Ectodermal cell (in vitro differentiated cells): ENCODE measurements at regions not wholly inside any gene's neighbourhood (a gene's known extent, or its start where the extent isn't known, plus 50 kb on each side); places are given as distances from the start of the nearest gene placed in this dataset.

ENCODE experiments used
- H3K27ac ChIP-seq: 2 replicates; pipeline ENCODE4 v1.7.0; 2013; ENCODE audit warnings: mild to moderate bottlenecking, low read depth, low read length; ENCODE audit not compliant: insufficient read depth, poor library complexity, severe bottlenecking
- H3K27me3 ChIP-seq: 2 replicates; pipeline ENCODE4 v1.7.0; 2013; ENCODE audit warnings: mild to moderate bottlenecking, low read length; ENCODE audit not compliant: insufficient read depth, control insufficient read depth, poor library complexity, severe bottlenecking
- H3K36me3 ChIP-seq: one replicate; pipeline ENCODE4 v1.7.0; 2013; ENCODE audit warnings: low read length; ENCODE audit not compliant: control insufficient read depth, insufficient read depth
- H3K4me1 ChIP-seq: one replicate; pipeline ENCODE4 v1.7.0; 2013; ENCODE audit warnings: low read length; ENCODE audit not compliant: control insufficient read depth, insufficient read depth
- H3K4me3 ChIP-seq: 2 replicates; pipeline ENCODE4 v1.7.0; 2013; ENCODE audit warnings: low read depth, low read length, control low read depth; ENCODE audit not compliant: insufficient read depth
- H3K9me3 ChIP-seq: 2 replicates; pipeline ENCODE4 v1.7.0; 2013; ENCODE audit warnings: mild to moderate bottlenecking, low read length, moderate library complexity; ENCODE audit not compliant: control insufficient read depth
- WGBS, 2 experiments: methylation state at CpG; one replicate each; pipeline ENCODE4 v1.1.7; 2013; ENCODE audit warnings: missing lambda C conversion rate in 2 of 2; 5-methylcytosine and 5-hydroxymethylcytosine counted together

- no peaks in the 10 kb centered on the region for H3K36me3 ChIP-seq
Observed at GRCh38 chr1:184141361-184141880, 89.9 kb downstream of the TSEN15 start.

DNA sequence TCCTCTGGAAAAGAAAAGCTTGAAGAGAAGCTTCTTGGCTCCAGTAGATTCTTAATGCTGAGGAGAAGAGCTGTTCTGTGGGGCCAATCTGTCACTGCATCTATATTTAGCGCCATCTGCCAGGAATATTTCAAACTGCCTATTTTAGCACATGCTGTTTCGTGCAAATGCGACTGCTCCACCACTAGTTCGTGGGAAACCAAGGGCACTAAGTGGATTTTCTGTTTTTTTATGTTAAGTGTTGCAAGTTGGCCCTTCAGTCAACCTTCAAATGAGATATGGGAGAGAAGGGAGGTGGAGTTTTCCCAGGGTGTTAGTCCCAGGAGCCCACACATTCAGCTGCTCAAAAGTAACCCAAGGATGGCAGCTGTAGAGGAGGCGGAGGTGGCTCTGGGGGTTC, 91.9 kb downstream of the TSEN15 start:
- H3K27ac ChIP-seq, result no peak overlapping the region
- WGBS, 2 experiments, result 86 to 88% methylated on average over 5 of the region's 5 CpGs

More at GRCh38 chr1:184141361-184141880, 89.9 kb downstream of the TSEN15 start:
- 95 to 97% methylated on average over 6 of the region's 6 CpGs for WGBS, 2 experiments
- H3K27ac ChIP-seq, result no peak overlapping the region
- no peaks in the 10 kb centered on the region for H3K4me1 ChIP-seq
- no peak overlapping the region for H3K4me3 ChIP-seq
- H3K9me3 ChIP-seq, result no peaks in the 10 kb centered on the region
- no peaks in the 10 kb centered on the region for H3K27me3 ChIP-seq

GRCh38 chr1:184145083-184145482, 93.6 kb downstream of the TSEN15 start:
- Histone ChIP-seq H3K27me3 (no peaks in the 10 kb centered on the region), H3K4me3 (no peak overlapping the region), H3K36me3 (no peaks in the 10 kb centered on the region), H3K4me1 (no peaks in the 10 kb centered on the region), H3K9me3 (no peaks in the 10 kb centered on the region), H3K27ac (no peak overlapping the region)
- WGBS, 2 experiments, result 95 to 97% methylated on average over 5 of the region's 5 CpGs

More for the DNA sequence above, 91.9 kb downstream of the TSEN15 start:
- Histone ChIP-seq H3K9me3 (no peaks in the 10 kb centered on the region), H3K4me1 (no peaks in the 10 kb centered on the region), H3K36me3 (no peaks in the 10 kb centered on the region), H3K4me3 (no peak overlapping the region), H3K27me3 (no peaks in the 10 kb centered on the region)

GRCh38 chr1:184146202-184146601, 94.7 kb downstream of the TSEN15 start:
- Histone ChIP-seq H3K27ac (no peak overlapping the region), H3K4me1 (no peaks in the 10 kb centered on the region), H3K36me3 (no peaks in the 10 kb centered on the region), H3K4me3 (no peak overlapping the region), H3K9me3 (no peaks in the 10 kb centered on the region), H3K27me3 (no peaks in the 10 kb centered on the region)
- 93 to 97% methylated on average over 4 of the region's 4 CpGs for WGBS, 2 experiments

GRCh38 chr1:184150776-184151531, 99.4 kb downstream of the TSEN15 start:
- no peak overlapping the region for H3K27ac ChIP-seq
- no peaks in the 10 kb centered on the region for H3K27me3 ChIP-seq
- peaks cover 3% of the 10 kb centered on the region for H3K4me1 ChIP-seq
- WGBS, 2 experiments, result 92 to 94% methylated on average over 9 of the region's 9 CpGs
- H3K4me3 ChIP-seq, result no peak overlapping the region
- no peaks in the 10 kb centered on the region for H3K9me3 ChIP-seq
- H3K36me3 ChIP-seq, result no peaks in the 10 kb centered on the region

DNA sequence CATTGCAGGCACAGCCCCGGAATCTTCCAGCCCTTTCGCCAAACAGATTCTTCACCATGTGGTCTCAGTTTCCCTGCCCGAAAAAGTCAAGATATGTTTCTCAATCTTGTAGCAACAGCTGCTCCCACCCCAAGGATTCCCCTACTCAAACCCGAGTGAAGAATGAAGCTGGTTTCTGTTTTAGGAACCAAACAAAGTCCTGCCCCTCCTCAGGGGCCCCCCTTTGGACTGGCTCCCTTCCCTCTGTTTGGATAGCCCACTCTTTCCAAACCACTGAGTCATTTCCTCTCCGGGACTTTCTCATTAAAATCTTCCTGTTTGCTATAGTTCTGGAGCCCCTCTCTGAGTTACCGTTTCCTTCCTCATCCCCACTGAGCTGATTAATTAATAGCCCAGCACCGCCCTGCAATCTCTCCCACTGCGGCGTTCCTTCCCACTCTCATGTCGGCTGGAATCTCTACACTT, 100.9 kb downstream of the TSEN15 start:
- Histone ChIP-seq H3K27ac (no peak overlapping the region), H3K4me3 (no peak overlapping the region), H3K36me3 (no peaks in the 10 kb centered on the region), H3K4me1 (peaks cover 7% of the 10 kb centered on the region), H3K27me3 (no peaks in the 10 kb centered on the region), H3K9me3 (no peaks in the 10 kb centered on the region)
- WGBS, 2 experiments, result 84 to 88% methylated on average over 10 of the region's 10 CpGs

DNA sequence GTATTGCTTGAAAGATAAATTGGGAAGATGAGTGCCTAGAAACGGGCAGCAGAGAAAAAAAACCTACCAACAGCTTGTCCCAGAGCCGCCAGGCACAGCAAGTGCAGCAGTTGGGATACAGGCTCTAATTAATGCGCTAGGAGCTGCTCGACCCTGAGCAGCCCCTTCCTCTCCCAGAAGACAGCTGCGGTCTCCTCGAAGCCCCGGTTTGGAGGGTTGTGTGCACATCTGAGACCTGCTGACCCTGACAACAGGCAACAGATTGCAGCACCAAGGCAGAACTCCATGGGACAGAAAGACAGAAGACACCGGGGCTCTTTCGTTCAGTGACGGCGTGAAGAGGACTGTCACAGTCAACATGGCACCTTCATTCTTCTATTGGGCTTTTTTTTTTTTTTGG, 101.4 kb downstream of the TSEN15 start:
- H3K27me3 ChIP-seq, result no peaks in the 10 kb centered on the region
- H3K27ac ChIP-seq, result no peak overlapping the region
- WGBS, 2 experiments, result 84 to 89% methylated on average over 11 of the region's 11 CpGs
- peaks cover 7% of the 10 kb centered on the region for H3K4me1 ChIP-seq
- H3K9me3 ChIP-seq, result no peaks in the 10 kb centered on the region
- H3K4me3 ChIP-seq, result no peak overlapping the region
- no peaks in the 10 kb centered on the region for H3K36me3 ChIP-seq

- no peak overlapping the region for H3K4me3 ChIP-seq
- WGBS, 2 experiments, result 76 to 77% methylated on average over 4 of the region's 4 CpGs
- H3K4me1 ChIP-seq, result peaks cover 7% of the 10 kb centered on the region
- no peaks in the 10 kb centered on the region for H3K27me3 ChIP-seq
- H3K36me3 ChIP-seq, result no peaks in the 10 kb centered on the region
- H3K27ac ChIP-seq, result no peak overlapping the region
- H3K9me3 ChIP-seq, result no peaks in the 10 kb centered on the region
Observed at GRCh38 chr1:184153731-184154130, 102.2 kb downstream of the TSEN15 start.

- no peaks in the 10 kb centered on the region for H3K36me3 ChIP-seq
- WGBS, 2 experiments, result 56 to 58% methylated on average over 5 of the region's 5 CpGs
- no peak overlapping the region for H3K4me3 ChIP-seq
- H3K27me3 ChIP-seq, result no peaks in the 10 kb centered on the region
- peaks cover 7% of the 10 kb centered on the region for H3K4me1 ChIP-seq
- no peaks in the 10 kb centered on the region for H3K9me3 ChIP-seq
- no peak overlapping the region for H3K27ac ChIP-seq
Observed at GRCh38 chr1:184156521-184157393, 105.2 kb downstream of the TSEN15 start.

DNA sequence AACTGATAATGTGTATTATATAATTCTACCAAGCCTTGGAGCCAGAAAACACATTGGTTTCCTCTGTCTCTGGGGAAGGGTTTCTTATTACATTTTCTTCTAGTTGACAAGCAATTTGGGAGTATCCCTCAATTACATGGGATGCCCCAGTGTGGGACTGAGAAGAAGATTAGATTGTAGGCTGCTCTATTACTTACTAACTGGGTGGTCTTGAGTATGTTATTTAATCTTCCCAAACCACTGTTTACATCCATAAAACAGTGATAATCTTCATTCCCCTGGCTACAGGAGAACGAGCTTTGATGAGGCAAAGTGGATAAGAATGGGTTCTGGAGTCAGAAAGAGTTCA, 105.8 kb downstream of the TSEN15 start:
- 100% methylated on average over 1 of the region's 1 CpG for WGBS, 2 experiments
- H3K36me3 ChIP-seq, result no peaks in the 10 kb centered on the region
- no peak overlapping the region for H3K27ac ChIP-seq
- H3K9me3 ChIP-seq, result no peaks in the 10 kb centered on the region
- no peaks in the 10 kb centered on the region for H3K27me3 ChIP-seq
- peaks cover 7% of the 10 kb centered on the region for H3K4me1 ChIP-seq
- no peak overlapping the region for H3K4me3 ChIP-seq
